Spleen (tissue), 11 donors: ENCODE measurements at regions not wholly inside any gene's neighbourhood (a gene's known extent, or its start where the extent isn't known, plus 50 kb on each side); places are given as distances from the start of the nearest gene placed in this dataset.
"Not testable (repeated sequence)": the region's sequence is repeated elsewhere in the genome, so short reads cannot be mapped to it uniquely, and the experiment has no call there.

Experiments
- DNase-seq: peaks from one replicate; pipeline ENCODE4 v3.0.0-alpha.2; 2020
- H3K27ac ChIP-seq, 8 donors: fragments of 200-600 bp; sonication (generic) in 7 of 8; 1 replicate in 4 of 8; 2 replicates in 4 of 8; pipeline versions ENCODE4 v1.5.0 to v1.8.0; 2016 to 2021; ENCODE audit warnings: inconsistent platforms in 4 of 8, mild to moderate bottlenecking in 4 of 8, moderate library complexity in 1 of 8
- H3K27me3 ChIP-seq, 7 donors: fragments of 200-600 bp; sonication (generic) in 6 of 7; replicated peaks in 1 of 7; 1 replicate in 4 of 7; 2 replicates in 3 of 7; pipeline versions ENCODE4 v1.5.0 to v1.8.0; 2016 to 2021; ENCODE audit warnings: inconsistent platforms in 3 of 7, mild to moderate bottlenecking in 1 of 7
- H3K36me3 ChIP-seq, 6 donors: fragments of 200-600 bp; sonication (generic) in 5 of 6; 1 replicate in 4 of 6; 2 replicates in 2 of 6; pipeline versions ENCODE4 v1.5.0 to v1.8.0; 2016 to 2021; ENCODE audit warnings: inconsistent platforms in 2 of 6
- H3K4me1 ChIP-seq, 6 donors: fragments of 200-600 bp; sonication (generic) in 5 of 6; 1 replicate in 3 of 6; 2 replicates in 3 of 6; pipeline versions ENCODE4 v1.5.0 to v1.8.0; 2016 to 2021; ENCODE audit warnings: inconsistent platforms in 3 of 6
- H3K4me3 ChIP-seq, 8 donors: fragments of 200-600 bp; sonication (generic) in 7 of 8; 1 replicate in 4 of 8; 2 replicates in 4 of 8; pipeline versions ENCODE4 v1.5.0 to v1.8.0; 2016 to 2021; ENCODE audit warnings: inconsistent platforms in 4 of 8, mild to moderate bottlenecking in 4 of 8, moderate library complexity in 2 of 8
- H3K9me3 ChIP-seq, 8 donors: fragments of 200-600 bp; sonication (generic) in 7 of 8; 1 replicate in 4 of 8; 2 replicates in 4 of 8; pipeline versions ENCODE4 v1.5.0 to v1.8.0; 2016 to 2021; ENCODE audit warnings: inconsistent platforms in 4 of 8
- POLR2A ChIP-seq, 3 donors: fragments of 450-650 bp; IDR thresholded peaks; one replicate each; pipeline ENCODE4 v1.5.1; 2017; ENCODE audit warnings: antibody characterized with exemption in 3 of 3, mild to moderate bottlenecking in 1 of 3
- POLR2AphosphoS5 ChIP-seq, 3 donors: sonication (generic); formaldehyde crosslinking; IDR thresholded peaks; one replicate each; pipeline ENCODE4 v1.5.1; 2017; ENCODE audit warnings: antibody characterized with exemption in 3 of 3
- WGBS, 5 donors: extraction: QIAGEN DNeasy Blood & Tissue Kit in 3 of 5; methylation state at CpG; one replicate each; pipeline versions ENCODE4 v1.1.5 to v1.1.7; 2013 to 2018; 5-methylcytosine and 5-hydroxymethylcytosine counted together
- intact Hi-C: fragments of 100-400 bp; cut with DNase I; formaldehyde crosslinking; loops from one replicate; pipeline ENCODE4 v1.15.0; 2023; ENCODE audit warnings: low total_unique reads
- TF ChIP-seq, protein P1 (sequence below), 11 experiments: fragments of 200-600 bp in 7 of 11; fragments of 450-650 bp in 4 of 11; sonication (generic) in 4 of 11; IDR thresholded peaks in 8 of 11; conservative IDR thresholded peaks in 3 of 11; 1 replicate in 7 of 11; 2 replicates in 4 of 11; pipeline versions ENCODE4 v1.4.0 to v1.8.0; 2016 to 2021; ENCODE audit warnings: antibody characterized with exemption in 11 of 11, inconsistent platforms in 4 of 11, mild to moderate bottlenecking in 1 of 11
- donor health status: healthy with polysubstance abuse.
- donor health status: DM: no; HTN: no; CAD: no; lungs with moderate emphysema.
- donor health status: DM: no; HTN: no; CAD: no.
- donor health status: Bipolar disorder and iron deficiency.
- donor health status: healthy.
- donor health status: DM: no; HTN: no; CAD: no.
- donor health status: DM: yes; HTN: yes; CAD: no.

DNA sequence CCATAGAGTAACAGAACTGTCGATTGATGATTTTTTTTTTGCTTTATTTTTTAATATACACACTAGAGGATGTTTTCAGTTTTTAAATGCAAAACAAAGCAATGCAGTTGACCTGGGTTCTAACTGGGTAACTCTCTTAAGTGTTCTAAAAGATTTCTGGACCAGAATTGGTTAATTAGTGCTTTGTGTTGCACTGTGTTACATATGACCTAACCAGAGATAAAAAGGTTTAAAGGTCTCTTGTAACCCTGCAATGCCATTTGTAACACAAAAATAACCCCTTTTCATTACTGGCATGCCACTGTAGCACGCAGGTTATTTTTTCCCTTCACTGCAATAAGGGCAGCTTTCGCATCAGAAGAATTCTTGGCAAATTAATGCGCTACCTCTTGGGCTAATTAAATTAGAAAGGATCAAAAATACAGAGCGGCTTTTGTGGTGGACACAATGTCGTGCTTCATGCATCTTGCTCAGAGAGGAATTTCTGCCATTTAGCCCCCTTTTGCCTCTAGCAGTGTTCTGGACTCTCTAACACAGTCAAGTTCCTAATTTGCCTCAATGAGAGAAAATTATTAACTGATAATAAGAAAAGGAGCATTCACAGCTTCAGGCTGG, 250.8 kb upstream of the ZEB2 start:
- no peaks in the 10 kb centered on the region for H3K9me3 ChIP-seq
- WGBS, 5 donors: 93 to 98% (median 95%) methylated on average over 6 of the region's 6 CpGs
- H3K27me3 ChIP-seq: no peaks in the 10 kb centered on the region
- no peak for DNase-seq
- intact Hi-C loops: no loop called here
- H3K36me3 ChIP-seq: no peaks in the 10 kb centered on the region
- H3K4me1 ChIP-seq: peaks cover 0 to 5% (median 0%) of the 10 kb centered on the region in 6 donors
- H3K4me3 ChIP-seq: no peak overlapping the region
- TF ChIP-seq POLR2AphosphoS5 (IDR thresholded peaks at IDR 0.05) (no peak), POLR2A (IDR thresholded peaks at IDR 0.05) (no peak)
- TF ChIP-seq, protein P1, sequence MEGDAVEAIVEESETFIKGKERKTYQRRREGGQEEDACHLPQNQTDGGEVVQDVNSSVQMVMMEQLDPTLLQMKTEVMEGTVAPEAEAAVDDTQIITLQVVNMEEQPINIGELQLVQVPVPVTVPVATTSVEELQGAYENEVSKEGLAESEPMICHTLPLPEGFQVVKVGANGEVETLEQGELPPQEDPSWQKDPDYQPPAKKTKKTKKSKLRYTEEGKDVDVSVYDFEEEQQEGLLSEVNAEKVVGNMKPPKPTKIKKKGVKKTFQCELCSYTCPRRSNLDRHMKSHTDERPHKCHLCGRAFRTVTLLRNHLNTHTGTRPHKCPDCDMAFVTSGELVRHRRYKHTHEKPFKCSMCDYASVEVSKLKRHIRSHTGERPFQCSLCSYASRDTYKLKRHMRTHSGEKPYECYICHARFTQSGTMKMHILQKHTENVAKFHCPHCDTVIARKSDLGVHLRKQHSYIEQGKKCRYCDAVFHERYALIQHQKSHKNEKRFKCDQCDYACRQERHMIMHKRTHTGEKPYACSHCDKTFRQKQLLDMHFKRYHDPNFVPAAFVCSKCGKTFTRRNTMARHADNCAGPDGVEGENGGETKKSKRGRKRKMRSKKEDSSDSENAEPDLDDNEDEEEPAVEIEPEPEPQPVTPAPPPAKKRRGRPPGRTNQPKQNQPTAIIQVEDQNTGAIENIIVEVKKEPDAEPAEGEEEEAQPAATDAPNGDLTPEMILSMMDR (IDR thresholded peaks at IDR 0.05 in 8 of 11, conservative IDR thresholded peaks at IDR 0.05 in 3 of 11): no peak
- H3K27ac ChIP-seq: no peak overlapping the region

DNA sequence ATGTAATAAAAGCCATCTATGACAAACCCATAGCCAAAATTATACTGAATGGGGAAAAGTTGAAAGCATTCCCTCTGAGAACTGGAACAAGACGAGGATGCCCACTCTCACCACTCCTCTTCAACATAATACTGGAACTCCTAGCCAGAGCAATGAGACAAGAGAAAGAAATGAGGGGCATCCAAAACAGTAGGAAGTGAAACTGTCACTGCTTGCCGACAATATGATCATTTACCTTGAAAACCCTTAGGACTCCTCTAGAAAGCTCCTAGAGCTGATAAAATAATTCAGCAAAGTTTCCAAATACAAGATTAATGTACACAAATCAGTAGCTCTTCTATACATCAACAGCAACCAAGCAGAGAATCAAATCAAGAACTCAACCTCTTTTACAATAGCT, 241.0 kb upstream of the ZEB2 start:
- WGBS, 5 donors: 70 to 76% (median 71%) methylated on average over 2 of the region's 2 CpGs
- DNase-seq, intact Hi-C loops, H3K4me3 ChIP-seq, H3K27ac ChIP-seq, H3K9me3 ChIP-seq, H3K4me1 ChIP-seq, H3K27me3 ChIP-seq, H3K36me3 ChIP-seq: not testable (repeated sequence)

DNA sequence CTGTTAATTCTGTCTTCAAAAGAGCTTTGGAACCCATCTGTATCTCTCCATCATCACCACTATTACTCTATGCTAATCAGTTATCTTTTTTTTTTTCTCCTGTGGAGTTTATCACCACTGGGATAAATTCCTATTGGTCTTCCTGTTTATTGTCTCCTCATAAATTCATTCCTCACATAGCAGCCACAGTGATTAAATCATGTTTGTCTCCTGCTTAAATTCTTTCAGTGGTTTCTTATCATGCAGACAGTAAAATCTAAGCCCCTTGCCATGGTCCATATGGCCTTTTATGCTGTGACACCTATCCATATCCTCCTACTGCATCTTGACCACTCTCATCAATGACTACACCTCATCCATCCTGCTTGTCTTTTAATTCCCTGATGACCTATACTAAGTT, 239.8 kb upstream of the ZEB2 start:
- H3K4me3 ChIP-seq: no peak overlapping the region
- no peak overlapping the region for H3K27ac ChIP-seq
- no peaks in the 10 kb centered on the region for H3K36me3 ChIP-seq
- no peaks in the 10 kb centered on the region for H3K27me3 ChIP-seq
- no peak for DNase-seq
- TF ChIP-seq, protein P1 (IDR thresholded peaks at IDR 0.05 in 8 of 11, conservative IDR thresholded peaks at IDR 0.05 in 3 of 11): no peak
- no peak for TF ChIP-seq POLR2A (IDR thresholded peaks at IDR 0.05)
- no peak for TF ChIP-seq POLR2AphosphoS5 (IDR thresholded peaks at IDR 0.05)
- no peaks in the 10 kb centered on the region for H3K9me3 ChIP-seq
- no peaks in the 10 kb centered on the region for H3K4me1 ChIP-seq
- intact Hi-C loops: no loop called here

DNA sequence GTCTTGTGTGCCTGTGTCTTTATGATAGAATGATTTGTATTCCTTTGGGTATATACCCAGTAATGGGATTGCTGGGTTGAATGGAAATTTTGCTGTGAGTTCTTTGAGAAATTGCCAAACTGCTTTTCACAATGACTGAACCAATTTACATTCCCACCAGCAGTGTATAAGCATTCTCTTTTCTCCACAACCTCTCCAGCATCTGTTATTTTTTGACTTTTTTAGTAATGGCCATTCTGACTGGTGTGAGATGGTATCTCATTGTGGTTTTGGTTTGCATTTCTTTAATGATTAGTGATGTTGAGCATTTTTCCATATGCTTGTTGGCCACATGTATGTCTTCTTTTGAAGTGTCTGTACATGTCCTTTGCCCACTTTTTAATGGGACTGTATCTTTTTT, 238.3 kb upstream of the ZEB2 start:
- H3K9me3 ChIP-seq, H3K27me3 ChIP-seq, H3K27ac ChIP-seq, intact Hi-C loops, H3K36me3 ChIP-seq, H3K4me1 ChIP-seq, H3K4me3 ChIP-seq, DNase-seq: not testable (repeated sequence)

DNA sequence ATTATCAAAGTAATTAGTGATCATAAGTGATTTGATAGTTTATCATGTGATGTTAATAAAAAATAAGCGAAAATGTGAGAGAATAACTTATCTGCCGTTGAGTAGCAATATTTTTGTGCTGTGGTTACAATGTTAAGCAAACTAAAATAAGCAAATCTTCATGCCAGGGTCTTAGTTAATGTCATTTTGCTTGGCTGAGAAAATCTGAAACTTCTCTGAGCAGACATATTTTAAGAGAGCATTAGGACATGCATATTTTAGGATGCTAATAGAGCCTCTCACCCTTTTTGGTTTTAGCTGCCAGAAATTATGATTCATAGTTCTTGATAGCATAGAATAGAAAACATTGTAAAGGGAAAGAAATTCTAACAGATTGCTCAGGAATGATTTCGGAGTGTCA, 233.5 kb upstream of the ZEB2 start:
- H3K9me3 ChIP-seq: peaks cover 0 to 44% (median 33%) of the 10 kb centered on the region in 8 donors
- TF ChIP-seq, protein P1 (IDR thresholded peaks at IDR 0.05 in 8 of 11, conservative IDR thresholded peaks at IDR 0.05 in 3 of 11): no peak
- TF ChIP-seq POLR2AphosphoS5 (IDR thresholded peaks at IDR 0.05) (no peak), POLR2A (IDR thresholded peaks at IDR 0.05) (no peak)
- 71 to 84% (median 80%) methylated on average over 3 of the region's 3 CpGs for whole genome bisulfite sequencing, 5 donors
- H3K36me3 ChIP-seq: no peaks in the 10 kb centered on the region
- no peaks in the 10 kb centered on the region for H3K27me3 ChIP-seq
- intact Hi-C loops: no loop called here
- DNase-seq: no peak
- no peak overlapping the region for H3K4me3 ChIP-seq
- H3K4me1 ChIP-seq: no peaks in the 10 kb centered on the region
- H3K27ac ChIP-seq: no peak overlapping the region
